Upper lobe of right lung (tissue), 1 donor: ENCODE measurements at regions not wholly inside any gene's neighbourhood (a gene's known extent, or its start where the extent isn't known, plus 50 kb on each side); places are given as distances from the start of the nearest gene placed in this dataset.

ENCODE experiments used
- ATAC-seq: fragments of 200-7000 bp; cut with Tn5 transposase; one replicate; pipeline ENCODE4 v1.9.1; 2020; ENCODE audit warnings: mild to moderate bottlenecking, moderate library complexity
- DNase-seq: peaks from one replicate; pipeline ENCODE4 v3.0.0-alpha.2; 2020
- H3K27ac ChIP-seq: fragments of 200-600 bp; one replicate; pipeline ENCODE4 v1.8.0; 2022
- H3K27me3 ChIP-seq: fragments of 200-600 bp; one replicate; pipeline ENCODE4 v1.8.0; 2022; ENCODE audit warnings: mild to moderate bottlenecking
- H3K36me3 ChIP-seq: fragments of 200-600 bp; one replicate; pipeline ENCODE4 v1.8.0; 2022
- H3K4me1 ChIP-seq: fragments of 200-600 bp; one replicate; pipeline ENCODE4 v1.8.0; 2022
- H3K4me3 ChIP-seq: fragments of 200-600 bp; one replicate; pipeline ENCODE4 v1.8.0; 2022; ENCODE audit warnings: mild to moderate bottlenecking
- H3K9me3 ChIP-seq: fragments of 200-600 bp; one replicate; pipeline ENCODE4 v1.8.0; 2022
- intact Hi-C: fragments of 100-400 bp; cut with DNase I; formaldehyde crosslinking; loops from one replicate; pipeline ENCODE4 v1.11.0; 2022
- TF ChIP-seq, protein P1 (sequence below): fragments of 200-600 bp; IDR thresholded peaks from one replicate; pipeline ENCODE4 v1.8.0; 2022; ENCODE audit warnings: antibody characterized with exemption
- donor health status: DM: no; HTN: yes; CAD: no; lungs with severe emphysema.

DNA sequence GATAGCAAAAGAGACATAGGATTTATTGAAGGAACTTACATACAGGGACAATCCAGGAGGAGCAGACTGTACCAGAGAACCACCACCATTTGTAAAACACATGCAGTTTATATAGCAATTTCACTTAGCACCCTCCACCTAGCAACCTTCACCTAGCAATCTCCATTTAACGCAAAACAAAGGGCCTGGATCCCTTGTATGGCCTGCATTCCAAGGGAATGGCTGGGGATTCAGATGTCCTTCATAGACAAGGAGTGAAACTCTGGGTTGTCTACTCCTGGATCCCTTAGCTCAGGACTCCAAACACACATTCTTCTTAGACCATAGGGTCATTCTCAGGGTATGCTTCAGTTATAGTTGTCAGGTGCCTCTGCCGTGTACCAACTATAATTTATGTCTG, 1324.9 kb downstream of the HACE1 start:
- Histone ChIP-seq H3K4me1 (no peaks in the 10 kb centered on the region), H3K4me3 (no peak overlapping the region), H3K36me3 (no peaks in the 10 kb centered on the region), H3K27me3 (no peaks in the 10 kb centered on the region), H3K27ac (no peak overlapping the region), H3K9me3 (no peaks in the 10 kb centered on the region)
- ATAC-seq (no peak), DNase-seq (no peak)
- TF ChIP-seq, protein P1, sequence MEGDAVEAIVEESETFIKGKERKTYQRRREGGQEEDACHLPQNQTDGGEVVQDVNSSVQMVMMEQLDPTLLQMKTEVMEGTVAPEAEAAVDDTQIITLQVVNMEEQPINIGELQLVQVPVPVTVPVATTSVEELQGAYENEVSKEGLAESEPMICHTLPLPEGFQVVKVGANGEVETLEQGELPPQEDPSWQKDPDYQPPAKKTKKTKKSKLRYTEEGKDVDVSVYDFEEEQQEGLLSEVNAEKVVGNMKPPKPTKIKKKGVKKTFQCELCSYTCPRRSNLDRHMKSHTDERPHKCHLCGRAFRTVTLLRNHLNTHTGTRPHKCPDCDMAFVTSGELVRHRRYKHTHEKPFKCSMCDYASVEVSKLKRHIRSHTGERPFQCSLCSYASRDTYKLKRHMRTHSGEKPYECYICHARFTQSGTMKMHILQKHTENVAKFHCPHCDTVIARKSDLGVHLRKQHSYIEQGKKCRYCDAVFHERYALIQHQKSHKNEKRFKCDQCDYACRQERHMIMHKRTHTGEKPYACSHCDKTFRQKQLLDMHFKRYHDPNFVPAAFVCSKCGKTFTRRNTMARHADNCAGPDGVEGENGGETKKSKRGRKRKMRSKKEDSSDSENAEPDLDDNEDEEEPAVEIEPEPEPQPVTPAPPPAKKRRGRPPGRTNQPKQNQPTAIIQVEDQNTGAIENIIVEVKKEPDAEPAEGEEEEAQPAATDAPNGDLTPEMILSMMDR: no peak
- intact Hi-C loops: no loop called here

DNA sequence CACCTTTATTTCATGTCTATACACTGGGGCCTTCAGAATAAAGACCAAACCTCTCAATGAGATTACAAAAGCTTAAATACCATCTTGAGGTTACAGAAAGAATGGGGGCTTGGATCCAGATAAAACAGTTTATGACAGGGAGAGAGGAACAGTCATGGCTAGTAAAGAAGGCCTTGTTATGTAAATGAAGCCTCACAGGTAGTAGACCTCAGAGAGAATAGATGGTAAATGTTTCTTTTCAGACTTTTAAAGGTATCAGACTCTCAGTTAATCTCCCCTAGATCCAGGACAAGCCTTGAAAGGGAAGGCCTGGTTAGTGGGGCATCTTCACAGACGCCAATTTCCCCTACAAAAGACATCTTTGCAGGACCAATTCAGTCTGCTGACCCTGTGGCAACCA, 1325.6 kb downstream of the HACE1 start:
- Histone ChIP-seq H3K27ac (no peak overlapping the region), H3K36me3 (no peaks in the 10 kb centered on the region), H3K4me1 (no peaks in the 10 kb centered on the region), H3K27me3 (no peaks in the 10 kb centered on the region), H3K4me3 (no peak overlapping the region), H3K9me3 (no peaks in the 10 kb centered on the region)
- TF ChIP-seq, protein P1: no peak
- intact Hi-C loops: no loop called here
- ATAC-seq (no peak), DNase-seq (no peak)

DNA sequence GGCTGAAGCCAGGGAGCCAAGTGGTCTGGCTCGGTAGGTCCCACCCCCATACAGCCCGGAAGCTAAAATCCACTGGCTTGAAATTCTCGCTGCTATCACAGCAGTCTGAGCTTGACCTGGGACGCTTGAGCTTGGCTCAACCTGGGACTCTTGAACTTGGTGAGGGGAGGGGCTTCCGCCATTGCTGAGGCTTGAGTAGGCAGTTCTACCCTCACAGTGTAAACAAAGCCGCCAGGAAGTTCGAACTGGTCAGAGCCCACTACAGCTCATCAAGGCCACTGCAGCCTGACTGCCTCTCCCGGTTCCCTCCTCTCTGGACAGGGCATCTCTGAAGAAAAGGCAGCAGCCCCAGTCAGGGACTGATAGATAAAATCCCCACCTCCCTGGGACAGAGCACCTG, 1337.7 kb downstream of the HACE1 start:
- intact Hi-C loops: no loop called here
- H3K4me1 ChIP-seq: no peaks in the 10 kb centered on the region
- H3K36me3 ChIP-seq: no peaks in the 10 kb centered on the region
- no peak for DNase-seq
- TF ChIP-seq, protein P1: no peak
- H3K4me3 ChIP-seq: no peak overlapping the region
- H3K27ac ChIP-seq: no peak overlapping the region
- no peaks in the 10 kb centered on the region for H3K9me3 ChIP-seq
- no peak for ATAC-seq
- H3K27me3 ChIP-seq: no peaks in the 10 kb centered on the region

DNA sequence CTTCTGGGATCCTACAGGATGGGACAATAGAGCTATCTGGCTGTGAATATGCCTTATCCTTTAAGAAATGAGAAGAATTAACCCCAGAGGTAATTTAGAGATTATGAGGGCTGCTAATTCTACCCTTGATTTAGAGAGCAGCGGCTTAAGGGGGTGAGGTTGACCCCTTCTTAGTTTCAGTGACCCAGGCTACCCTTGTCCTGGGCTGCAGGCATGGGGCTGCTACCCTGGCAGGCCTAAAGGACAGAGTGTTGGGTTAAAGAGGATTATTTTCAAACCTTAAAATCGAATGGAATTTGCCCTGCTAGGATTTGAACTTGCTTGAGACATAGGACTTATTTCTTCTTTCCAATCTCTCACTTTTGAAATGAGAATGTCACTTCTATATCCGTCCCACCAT, 1343.4 kb downstream of the HACE1 start:
- Histone ChIP-seq H3K36me3 (no peaks in the 10 kb centered on the region), H3K27me3 (no peaks in the 10 kb centered on the region), H3K4me3 (no peak overlapping the region), H3K4me1 (no peaks in the 10 kb centered on the region), H3K27ac (no peak overlapping the region), H3K9me3 (no peaks in the 10 kb centered on the region)
- intact Hi-C loops: no loop called here
- TF ChIP-seq, protein P1: no peak
- ATAC-seq: no peak
- DNase-seq: no peak

DNA sequence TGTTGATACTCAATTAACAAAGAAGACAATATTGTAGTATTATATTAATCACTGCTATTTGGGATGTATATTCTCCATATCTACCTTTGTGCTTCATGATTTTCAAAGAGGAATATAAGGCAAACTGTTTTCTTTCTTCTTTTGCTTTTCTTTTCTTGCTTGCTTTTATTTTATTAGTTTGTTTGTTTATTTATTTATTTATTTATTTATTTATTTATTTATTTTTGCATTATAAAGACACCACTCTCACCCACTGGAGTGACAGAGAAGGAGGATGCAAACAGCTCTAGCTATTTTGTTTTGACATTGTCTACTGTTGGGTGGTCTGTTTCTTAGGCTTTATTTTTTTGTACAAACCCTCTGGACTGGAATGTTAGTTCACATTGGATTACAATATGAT, 1352.7 kb downstream of the HACE1 start:
- H3K36me3 ChIP-seq: no peaks in the 10 kb centered on the region
- H3K4me3 ChIP-seq: no peak overlapping the region
- H3K27ac ChIP-seq: no peak overlapping the region
- intact Hi-C loops: no loop called here
- DNase-seq (no peak), ATAC-seq (no peak)
- no peaks in the 10 kb centered on the region for H3K27me3 ChIP-seq
- H3K4me1 ChIP-seq: no peaks in the 10 kb centered on the region
- TF ChIP-seq, protein P1: no peak
- H3K9me3 ChIP-seq: no peaks in the 10 kb centered on the region

DNA sequence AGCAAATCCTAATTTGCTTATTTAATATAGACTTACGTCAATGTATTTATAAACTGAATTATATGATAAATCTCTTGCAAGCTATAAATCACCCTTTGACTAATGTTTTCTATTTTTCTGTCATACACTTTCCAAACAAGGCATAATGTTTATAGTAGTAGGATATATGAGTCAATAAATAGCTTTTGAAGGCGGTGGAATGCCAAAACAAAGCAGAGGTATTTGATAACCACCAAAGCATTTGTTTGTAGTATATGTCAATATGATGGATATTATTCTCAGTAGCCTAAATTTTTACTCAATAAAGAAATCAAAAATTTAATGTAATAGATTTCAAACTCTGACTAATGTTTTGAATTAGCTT, 1354.6 kb downstream of the HACE1 start:
- H3K27ac ChIP-seq: no peak overlapping the region
- H3K36me3 ChIP-seq: no peaks in the 10 kb centered on the region
- H3K27me3 ChIP-seq: no peaks in the 10 kb centered on the region
- no peak for ATAC-seq
- no peak for DNase-seq
- intact Hi-C loops: no loop called here
- no peaks in the 10 kb centered on the region for H3K9me3 ChIP-seq
- TF ChIP-seq, protein P1: no peak
- H3K4me1 ChIP-seq: no peaks in the 10 kb centered on the region
- no peak overlapping the region for H3K4me3 ChIP-seq
